Naive thymus-derived CD8-positive, alpha-beta T cell (primary cell): ENCODE measurements at regions not wholly inside any gene's neighbourhood (a gene's known extent, or its start where the extent isn't known, plus 50 kb on each side); places are given as distances from the start of the nearest gene placed in this dataset.
A peak's percentile ranks its signal among the peaks of the same experiment; 100 is the strongest.

Experiments used
- ATAC-seq, 2 donors: fragments of 150-1000 bp; cut with Tn5 transposase in 1 of 2; sonication (Bioruptor Pico), chemical (Tn5 transposase) in 1 of 2; 1 replicate in 1 of 2; 2 replicates in 1 of 2; pipeline ENCODE4 v1.10.0; 2021; ENCODE audit warnings: mild to moderate bottlenecking in 2 of 2, moderate library complexity in 2 of 2
- POLR2A ChIA-PET: fragments of 350-600 bp; sonication (Branson Sonifier 250); formaldehyde crosslinking; loops from one replicate; lab custom pipeline; 2021; ENCODE audit warnings: antibody characterized with exemption; lab: Charles Lee
- DNase-seq, 10 donors: peaks; one replicate each; pipeline versions ENCODE4 v3.0.0 to v3.0.0-alpha.2; 2020 to 2022
- H3K27ac Mint-ChIP-seq, 10 donors: one replicate each; pipeline ENCODE4 v1.8.0; 2020 to 2022; ENCODE audit warnings: mild to moderate bottlenecking in 10 of 10, mixed read lengths in 10 of 10, moderate library complexity in 4 of 10, inconsistent platforms in 1 of 10
- H3K27me3 Mint-ChIP-seq, 5 donors: one replicate each; pipeline ENCODE4 v1.8.0; 2021 to 2022; ENCODE audit warnings: mixed read lengths in 5 of 5
- H3K36me3 Mint-ChIP-seq, 3 donors: one replicate each; pipeline ENCODE4 v1.8.0; 2020 to 2022; ENCODE audit warnings: mixed read lengths in 3 of 3, mild to moderate bottlenecking in 2 of 3, inconsistent platforms in 1 of 3
- H3K4me1 Mint-ChIP-seq, 4 donors: one replicate each; pipeline ENCODE4 v1.8.0; 2021 to 2022; ENCODE audit warnings: mixed read lengths in 4 of 4
- H3K4me3 Mint-ChIP-seq, 10 donors: one replicate each; pipeline ENCODE4 v1.8.0; 2020 to 2022; ENCODE audit warnings: mild to moderate bottlenecking in 10 of 10, mixed read lengths in 10 of 10, moderate library complexity in 6 of 10, inconsistent platforms in 1 of 10
- H3K9me3 Mint-ChIP-seq, 9 donors: one replicate each; pipeline ENCODE4 v1.8.0; 2020 to 2022; ENCODE audit warnings: mixed read lengths in 9 of 9, mild to moderate bottlenecking in 3 of 9, inconsistent platforms in 1 of 9, moderate library complexity in 1 of 9

DNA sequence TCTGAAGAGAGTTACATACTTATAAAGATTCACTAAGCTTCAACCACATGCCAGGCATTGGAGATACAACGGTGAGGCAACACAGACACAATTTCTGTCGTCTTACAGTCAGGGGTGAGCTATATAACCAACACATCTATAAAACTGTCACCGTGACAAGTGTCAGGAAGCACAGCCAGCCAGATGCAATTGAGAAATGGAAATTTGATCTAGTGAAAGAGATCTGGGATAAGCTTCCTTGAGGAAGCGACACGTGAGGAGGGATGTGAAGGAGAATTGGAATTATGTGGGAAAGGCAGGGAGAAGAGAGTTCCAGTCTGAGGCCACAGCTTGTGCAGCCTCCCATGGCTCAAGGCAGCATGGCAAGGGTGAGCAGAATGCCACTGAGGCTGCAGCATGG is 50.9 kb upstream of the ZNF354B start:
- POLR2A ChIA-PET, result no interaction called here
- Mint-ChIP-seq H3K4me3 (no peak overlapping the region), H3K27ac (no peak overlapping the region), H3K9me3 (peaks cover 0 to 3% (median 0%) of the 10 kb centered on the region in 9 donors), H3K36me3 (no peaks in the 10 kb centered on the region), H3K4me1 (no peaks in the 10 kb centered on the region), H3K27me3 (peaks cover 11 to 58% (median 22%) of the 10 kb centered on the region in 5 donors)
- no peak for DNase-seq
- ATAC-seq, result no peak

DNA sequence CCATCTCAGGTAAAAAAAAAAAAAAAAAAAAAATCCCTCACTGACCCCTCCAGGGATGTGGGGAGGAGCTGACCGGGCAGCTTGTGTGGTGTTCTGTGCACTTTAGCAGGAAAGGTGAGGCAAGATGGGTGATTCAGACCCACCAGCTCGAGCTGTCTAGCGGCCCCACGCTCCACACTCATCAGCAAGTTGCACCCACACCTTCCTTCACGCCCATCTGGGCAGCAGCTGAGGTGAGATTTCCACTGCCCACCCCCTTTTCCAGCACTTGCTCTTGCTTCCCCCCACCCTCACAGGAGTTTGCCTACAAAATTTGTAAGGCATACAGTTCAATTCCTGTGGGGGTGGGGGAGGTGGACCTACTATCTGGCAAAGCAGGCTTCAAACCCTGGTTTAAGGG is 58.7 kb upstream of the ZNF354B start:
- no peak overlapping the region for H3K4me3 Mint-ChIP-seq
- DNase-seq, result no peak
- H3K4me1 Mint-ChIP-seq, result peaks cover 0 to 7% (median 4%) of the 10 kb centered on the region in 4 donors
- peaks cover 0 to 17% (median 3%) of the 10 kb centered on the region in 9 donors for H3K9me3 Mint-ChIP-seq
- POLR2A ChIA-PET, result no interaction called here
- no peaks in the 10 kb centered on the region for H3K36me3 Mint-ChIP-seq
- H3K27ac Mint-ChIP-seq, result no peak overlapping the region
- peaks cover 6 to 34% (median 23%) of the 10 kb centered on the region in 5 donors for H3K27me3 Mint-ChIP-seq
- no peak for ATAC-seq

DNA sequence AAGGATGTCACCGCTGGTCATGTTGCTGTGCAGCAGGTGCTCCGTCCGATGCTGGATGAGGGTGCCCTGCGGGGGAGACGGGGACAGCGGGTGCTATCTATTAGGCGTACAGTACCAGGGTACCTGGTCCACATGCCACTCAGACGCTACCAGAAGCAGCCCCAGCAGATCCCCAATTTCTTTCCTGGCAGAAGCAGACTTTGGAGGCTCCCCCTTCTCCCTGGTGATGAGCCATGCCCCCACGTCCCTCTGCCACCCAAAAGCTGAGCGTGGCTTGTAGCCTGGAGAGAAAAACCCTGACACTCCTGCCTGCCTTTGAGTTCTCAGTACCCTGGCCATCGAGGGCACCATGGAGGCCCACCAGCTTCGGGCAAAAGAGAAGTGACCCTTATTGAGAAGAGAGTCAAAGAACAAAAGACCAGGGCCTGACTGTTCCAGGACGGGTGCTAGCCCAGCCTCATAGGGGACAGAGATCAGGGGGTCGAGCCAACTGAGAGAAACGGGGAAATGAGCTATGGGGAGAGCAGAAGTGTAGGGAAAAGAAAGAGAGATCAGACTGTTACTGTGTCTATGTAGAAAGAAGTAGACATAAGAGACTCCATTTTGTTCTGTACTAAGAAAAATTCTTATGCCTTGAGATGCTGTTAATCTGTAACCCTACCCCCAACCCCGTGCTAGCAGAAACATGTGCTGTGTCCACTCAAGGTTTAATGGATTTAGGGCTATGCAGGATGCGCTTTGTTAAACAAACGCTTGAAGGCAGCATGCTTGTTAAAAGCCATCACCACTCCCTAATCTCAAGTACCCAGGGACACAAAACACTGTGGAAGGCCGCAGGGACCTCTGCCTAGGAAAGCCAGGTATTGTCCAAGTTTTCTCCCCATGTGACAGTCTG is 62.0 kb upstream of the ZNF354B start:
- Mint-ChIP-seq H3K9me3 (peaks cover 0 to 17% (median 3%) of the 10 kb centered on the region in 9 donors), H3K27ac (no peak overlapping the region), H3K4me3 (no peak overlapping the region), H3K4me1 (peaks cover 0 to 7% (median 4%) of the 10 kb centered on the region in 4 donors), H3K36me3 (no peaks in the 10 kb centered on the region), H3K27me3 (peaks cover under 1 to 25% (median 20%) of the 10 kb centered on the region in 5 donors)
- DNase-seq (no peak), ATAC-seq (no peak)
- POLR2A ChIA-PET, result no interaction called here

DNA sequence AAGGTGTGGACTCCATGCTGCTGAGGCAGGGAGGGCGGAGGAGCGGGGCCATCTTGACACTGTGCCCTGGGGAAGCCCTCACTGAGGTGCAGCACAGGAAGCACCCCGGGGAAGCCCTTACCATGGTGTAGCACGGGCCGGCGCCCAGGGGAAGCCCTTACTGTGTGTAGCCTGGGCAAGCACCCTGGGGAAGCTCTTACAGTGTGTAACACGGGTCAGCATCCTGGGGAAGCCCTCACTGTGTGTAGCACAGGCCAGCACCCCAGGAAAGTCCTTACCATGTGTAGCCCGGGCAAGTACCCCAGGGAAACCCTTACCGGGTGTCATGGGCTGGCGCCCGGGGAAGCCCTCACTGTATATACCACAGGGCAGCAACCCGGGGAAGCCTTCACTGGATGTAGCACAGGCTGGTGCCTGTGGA is 62.6 kb upstream of the ZNF354B start:
- ATAC-seq (peak; percentile 42 to 97), DNase-seq (peak in 4 of 10 donors; percentile 8 to 39 (median 28))
- POLR2A ChIA-PET, result no interaction called here
- no peak overlapping the region for H3K27ac Mint-ChIP-seq
- peaks cover 0 to 7% (median 4%) of the 10 kb centered on the region in 4 donors for H3K4me1 Mint-ChIP-seq
- H3K36me3 Mint-ChIP-seq, result no peaks in the 10 kb centered on the region
- H3K9me3 Mint-ChIP-seq, result peaks cover 0 to 17% (median 3%) of the 10 kb centered on the region in 9 donors
- peak overlapping the region in 2 of 10 donors; percentile 35 to 36 for H3K4me3 Mint-ChIP-seq
- H3K27me3 Mint-ChIP-seq, result peaks cover 0 to 29% (median 20%) of the 10 kb centered on the region in 5 donors

DNA sequence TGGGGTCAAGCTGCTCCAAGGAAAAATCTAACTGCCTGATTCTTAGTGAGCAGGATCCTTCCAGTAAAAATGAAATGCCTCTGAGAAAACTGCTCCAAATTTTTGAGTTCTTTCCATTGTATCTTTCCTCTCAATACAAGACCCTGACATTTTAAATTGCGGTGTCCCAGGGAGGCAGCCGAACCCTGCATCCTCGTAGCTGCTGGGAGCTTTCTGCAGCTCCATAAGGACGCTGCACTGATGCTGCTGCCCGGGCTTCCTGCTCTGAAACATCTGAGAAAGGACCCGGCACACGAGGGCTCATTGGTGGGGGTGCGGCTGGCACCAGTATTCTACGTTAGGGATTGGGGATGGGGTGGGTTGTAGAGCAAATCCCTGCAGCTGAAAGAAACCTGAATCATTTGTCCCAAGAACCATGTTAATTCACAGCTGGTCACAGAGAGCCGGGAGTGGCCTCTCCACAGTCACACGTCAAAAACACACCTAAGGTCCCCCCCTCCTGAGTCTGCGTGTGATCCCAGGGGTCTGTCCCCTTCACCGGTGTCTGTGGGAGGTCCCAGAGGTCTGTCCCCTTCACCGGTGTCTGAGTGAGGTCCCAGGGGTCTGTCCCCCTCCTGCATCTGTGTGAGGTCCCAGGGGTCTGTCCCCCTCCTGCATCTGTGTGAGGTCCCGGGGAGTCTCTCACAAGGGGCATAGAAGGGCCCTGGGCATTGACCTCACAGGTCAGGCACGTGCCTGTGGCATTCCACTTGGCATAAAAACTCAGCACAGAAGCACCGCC is 63.4 kb upstream of the ZNF354B start:
- peak overlapping the region in 1 of 10 donors; percentile 44 for H3K27ac Mint-ChIP-seq
- POLR2A ChIA-PET, result no interaction called here
- peaks cover 0 to 7% (median 4%) of the 10 kb centered on the region in 4 donors for H3K4me1 Mint-ChIP-seq
- DNase-seq, result no peak
- ATAC-seq, result no peak
- peaks cover 0 to 23% (median 14%) of the 10 kb centered on the region in 5 donors for H3K27me3 Mint-ChIP-seq
- H3K36me3 Mint-ChIP-seq, result no peaks in the 10 kb centered on the region
- peak overlapping the region in 1 of 10 donors; percentile 35 for H3K4me3 Mint-ChIP-seq
- peaks cover 0 to 12% (median 0%) of the 10 kb centered on the region in 9 donors for H3K9me3 Mint-ChIP-seq

DNA sequence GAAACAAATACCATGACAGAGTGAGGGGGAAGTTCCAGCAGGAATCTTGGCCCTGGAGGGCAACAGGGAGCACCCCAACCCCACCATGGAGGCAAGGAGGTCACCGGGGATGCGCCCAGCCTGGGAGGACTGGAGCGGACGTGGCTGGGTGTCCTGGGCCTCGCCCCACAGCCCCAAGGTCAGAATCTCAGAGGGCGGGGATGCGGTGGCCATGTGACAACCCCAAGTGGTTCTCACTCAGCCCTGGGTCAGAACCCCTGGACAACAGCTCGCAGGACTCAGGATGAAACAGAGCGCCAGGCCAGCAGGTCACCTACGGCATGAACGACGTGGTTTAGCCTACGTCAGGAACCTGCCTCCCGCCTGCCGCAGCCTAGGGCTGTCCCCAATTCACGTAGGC is 64.0 kb upstream of the ZNF354A start:
- peaks cover 0 to 13% (median 11%) of the 10 kb centered on the region in 5 donors for H3K27me3 Mint-ChIP-seq
- H3K9me3 Mint-ChIP-seq, result peaks cover 0 to 6% (median 0%) of the 10 kb centered on the region in 9 donors
- H3K4me3 Mint-ChIP-seq, result no peak overlapping the region
- DNase-seq, result no peak
- ATAC-seq, result no peak
- POLR2A ChIA-PET, result no interaction called here
- H3K27ac Mint-ChIP-seq, result no peak overlapping the region
- no peaks in the 10 kb centered on the region for H3K36me3 Mint-ChIP-seq
- H3K4me1 Mint-ChIP-seq, result peaks cover 0 to 7% (median 4%) of the 10 kb centered on the region in 4 donors

DNA sequence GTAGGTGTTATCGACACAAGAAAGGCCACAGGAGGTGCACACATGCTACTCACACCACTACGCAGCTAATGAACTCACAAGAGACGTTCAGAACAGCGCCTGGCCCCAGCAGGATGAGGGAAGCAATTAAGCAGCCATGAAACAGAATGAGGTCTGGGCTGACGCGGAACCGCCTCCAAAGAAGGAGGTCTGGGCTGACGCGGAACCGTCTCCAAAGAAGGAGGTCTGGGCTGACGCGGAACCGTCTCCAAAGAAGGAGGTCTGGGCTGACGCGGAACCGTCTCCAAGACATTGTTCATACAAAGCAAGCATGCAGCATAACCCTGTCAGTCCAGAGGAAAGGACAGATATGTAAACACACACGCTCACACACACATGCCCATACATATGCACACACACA is 63.2 kb upstream of the ZNF354A start:
- POLR2A ChIA-PET, result no interaction called here
- ATAC-seq (no peak), DNase-seq (no peak)
- no peaks in the 10 kb centered on the region for H3K36me3 Mint-ChIP-seq
- no peak overlapping the region for H3K4me3 Mint-ChIP-seq
- H3K4me1 Mint-ChIP-seq, result peaks cover 0 to 7% (median 4%) of the 10 kb centered on the region in 4 donors
- H3K27ac Mint-ChIP-seq, result no peak overlapping the region
- H3K27me3 Mint-ChIP-seq, result peaks cover 0 to 17% (median 8%) of the 10 kb centered on the region in 5 donors
- H3K9me3 Mint-ChIP-seq, result peaks cover 0 to 5% (median 0%) of the 10 kb centered on the region in 9 donors

DNA sequence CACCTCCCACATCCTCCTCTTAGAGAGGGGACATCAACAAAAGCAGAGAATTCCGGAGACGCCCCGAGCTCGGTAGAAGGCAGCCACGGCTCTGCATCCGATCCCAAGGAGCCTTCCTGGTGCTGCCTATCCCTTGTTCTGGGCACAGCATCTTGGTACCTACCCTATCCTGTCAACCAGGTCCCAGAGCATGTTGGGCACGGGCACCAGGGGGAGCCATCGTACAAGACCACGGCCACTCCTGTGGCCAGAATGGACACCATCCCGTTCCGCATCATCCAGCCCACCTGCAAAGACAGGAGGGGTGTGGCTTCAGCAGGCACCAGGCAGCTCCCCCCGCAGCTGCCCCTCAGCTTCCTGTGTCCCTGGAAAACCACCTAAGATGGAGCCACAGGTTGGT is 62.7 kb upstream of the ZNF354A start:
- Mint-ChIP-seq H3K27ac (no peak overlapping the region), H3K36me3 (no peaks in the 10 kb centered on the region), H3K4me3 (no peak overlapping the region), H3K9me3 (peaks cover 0 to 5% (median 0%) of the 10 kb centered on the region in 9 donors), H3K27me3 (peaks cover 0 to 17% (median 13%) of the 10 kb centered on the region in 5 donors), H3K4me1 (peaks cover 0 to 7% (median 4%) of the 10 kb centered on the region in 4 donors)
- ATAC-seq, result no peak
- POLR2A ChIA-PET, result no interaction called here
- no peak for DNase-seq

DNA sequence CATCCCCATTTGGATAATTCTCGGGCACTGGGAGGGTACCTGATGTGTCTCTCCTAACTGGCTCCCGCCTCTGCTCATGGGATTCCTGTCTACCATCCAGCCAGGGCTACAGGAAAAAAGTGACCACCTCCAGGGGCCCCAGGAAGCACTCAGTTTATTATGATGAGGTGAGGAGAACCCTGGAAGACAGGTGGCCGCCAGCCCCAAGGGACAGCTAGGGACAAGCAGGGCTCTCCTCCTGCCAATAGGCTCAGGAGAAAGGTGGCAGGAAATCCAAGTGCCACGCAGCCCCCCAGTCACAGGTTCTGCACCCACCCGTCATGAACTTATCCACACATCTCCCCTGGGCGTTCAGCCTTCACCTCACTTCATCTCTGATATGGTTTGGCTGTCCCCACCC is 61.5 kb upstream of the ZNF354A start:
- peaks cover 0 to 5% (median 3%) of the 10 kb centered on the region in 4 donors for H3K4me1 Mint-ChIP-seq
- ATAC-seq (no peak), DNase-seq (no peak)
- no peaks in the 10 kb centered on the region for H3K36me3 Mint-ChIP-seq
- no peak overlapping the region for H3K27ac Mint-ChIP-seq
- peaks cover 0 to 17% (median 8%) of the 10 kb centered on the region in 5 donors for H3K27me3 Mint-ChIP-seq
- no peak overlapping the region for H3K4me3 Mint-ChIP-seq
- POLR2A ChIA-PET, result no interaction called here
- H3K9me3 Mint-ChIP-seq, result peaks cover 0 to 2% (median 0%) of the 10 kb centered on the region in 9 donors

DNA sequence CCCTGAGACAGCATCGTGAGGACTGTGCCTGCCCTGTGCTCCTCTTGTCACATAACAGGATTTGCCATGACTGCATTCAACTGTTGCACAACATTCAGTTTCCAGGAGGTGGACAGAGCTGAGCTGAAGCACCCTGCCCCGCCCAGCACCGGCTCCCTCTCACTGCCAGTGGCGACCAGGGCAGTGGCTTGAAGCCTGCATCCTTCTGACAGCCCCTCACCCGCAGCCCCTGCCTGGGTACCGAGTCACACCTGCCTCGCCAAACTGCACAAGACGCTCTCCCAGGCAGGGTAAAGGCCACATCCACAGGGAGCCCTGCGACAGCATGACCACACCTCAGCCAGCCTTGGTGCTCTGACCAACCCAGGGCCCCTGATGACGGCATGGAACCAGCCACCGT is 59.9 kb upstream of the ZNF354A start:
- Mint-ChIP-seq H3K36me3 (no peaks in the 10 kb centered on the region), H3K9me3 (no peaks in the 10 kb centered on the region), H3K4me1 (no peaks in the 10 kb centered on the region), H3K27ac (no peak overlapping the region), H3K4me3 (no peak overlapping the region), H3K27me3 (peaks cover 0 to 17% (median 8%) of the 10 kb centered on the region in 5 donors)
- POLR2A ChIA-PET, result no interaction called here
- ATAC-seq (no peak), DNase-seq (no peak)

DNA sequence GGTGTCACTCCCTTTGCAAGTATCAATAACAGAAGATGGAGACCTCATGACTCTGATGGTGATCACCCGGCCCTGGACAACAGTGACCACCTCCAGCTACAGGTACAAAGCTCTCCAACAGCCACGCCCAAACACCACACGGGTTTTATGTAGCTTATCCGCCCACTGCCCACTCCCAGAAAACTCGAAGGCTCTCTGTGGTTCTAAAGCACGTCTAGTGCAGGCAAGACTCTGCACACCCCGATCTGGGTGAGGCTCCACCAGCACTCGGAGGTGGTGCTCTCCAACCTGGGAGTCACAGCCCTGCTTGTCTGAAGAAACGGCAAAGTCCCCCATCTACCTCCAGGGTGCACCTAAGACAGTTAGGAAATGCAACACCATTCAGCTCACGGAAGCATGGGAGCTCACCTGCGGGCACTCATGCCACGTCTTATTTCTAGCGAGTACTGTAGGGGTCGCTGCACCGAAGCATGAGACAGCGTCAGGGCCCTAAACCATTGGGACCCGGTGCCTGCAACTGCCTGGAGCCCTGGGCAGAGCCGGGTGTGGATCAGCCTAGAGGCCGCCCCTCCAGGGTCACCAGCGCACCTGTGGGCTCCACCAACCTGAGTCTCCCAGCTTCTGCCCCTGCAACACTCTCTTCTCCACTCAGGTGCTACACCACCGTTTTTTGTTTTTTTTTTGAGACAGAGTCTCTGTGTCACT is 58.1 kb upstream of the ZNF354A start:
- Mint-ChIP-seq H3K9me3 (no peaks in the 10 kb centered on the region), H3K4me3 (no peak overlapping the region), H3K27ac (no peak overlapping the region), H3K4me1 (no peaks in the 10 kb centered on the region), H3K27me3 (peaks cover 0 to 17% (median 4%) of the 10 kb centered on the region in 5 donors), H3K36me3 (no peaks in the 10 kb centered on the region)
- DNase-seq, result no peak
- POLR2A ChIA-PET, result no interaction called here
- no peak for ATAC-seq

DNA sequence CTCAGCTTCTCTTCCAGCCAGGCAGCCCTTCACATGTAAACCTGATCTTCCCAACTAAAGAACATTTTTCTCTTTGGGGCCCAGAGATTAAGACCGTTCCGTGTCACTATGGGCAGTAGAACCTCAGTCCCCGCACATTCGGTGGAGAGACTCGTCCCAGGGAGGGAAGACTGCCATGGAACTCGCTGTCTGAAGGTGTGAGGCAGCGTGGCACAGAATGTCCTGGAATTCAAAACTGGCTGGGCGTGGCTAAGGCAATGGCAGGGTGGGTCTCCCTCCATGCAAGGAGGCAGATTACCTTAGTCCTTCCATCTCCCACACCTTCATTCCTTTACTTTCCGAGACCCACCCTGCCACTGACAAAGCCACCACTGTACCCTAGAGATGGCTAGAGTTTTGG is 57.4 kb upstream of the ZNF354A start:
- Mint-ChIP-seq H3K4me1 (no peaks in the 10 kb centered on the region), H3K4me3 (no peak overlapping the region), H3K9me3 (no peaks in the 10 kb centered on the region), H3K36me3 (no peaks in the 10 kb centered on the region), H3K27ac (no peak overlapping the region), H3K27me3 (peaks cover 0 to 17% (median 8%) of the 10 kb centered on the region in 5 donors)
- POLR2A ChIA-PET, result no interaction called here
- ATAC-seq (no peak), DNase-seq (no peak)
